GM12872 (cell line): ENCODE measurements at regions not wholly inside any gene's neighbourhood (a gene's known extent, or its start where the extent isn't known, plus 50 kb on each side); places are given as distances from the start of the nearest gene placed in this dataset.

Experiments used
- TF ChIP-seq, protein P1 (sequence below): IDR thresholded peaks from 3 replicates; pipeline ENCODE4 v1.5.1; 2011; ENCODE audit warnings: low read depth, mild to moderate bottlenecking, low read length, moderate library complexity; ENCODE audit not compliant: insufficient read depth

DNA sequence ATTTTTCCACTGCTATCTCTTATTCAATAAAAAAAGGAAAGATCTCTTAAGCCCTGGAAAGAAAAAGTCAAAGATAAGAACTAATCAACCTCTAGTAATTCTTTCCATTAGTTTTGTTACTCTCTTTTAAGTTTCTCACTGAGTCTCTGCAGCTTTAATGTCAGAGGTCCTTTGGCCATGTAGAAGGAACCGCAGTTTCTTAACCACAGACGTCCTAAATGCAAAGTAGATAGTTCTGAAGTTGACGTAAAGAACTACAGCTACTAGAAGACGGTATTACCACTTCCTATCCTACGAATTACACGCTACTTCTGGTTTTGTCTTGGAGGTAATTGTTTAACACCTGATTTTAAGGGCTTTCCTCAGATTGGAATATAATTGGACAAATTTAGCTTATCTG lies 325.9 kb downstream of the ANKRD50 start:
- TF ChIP-seq, protein P1, sequence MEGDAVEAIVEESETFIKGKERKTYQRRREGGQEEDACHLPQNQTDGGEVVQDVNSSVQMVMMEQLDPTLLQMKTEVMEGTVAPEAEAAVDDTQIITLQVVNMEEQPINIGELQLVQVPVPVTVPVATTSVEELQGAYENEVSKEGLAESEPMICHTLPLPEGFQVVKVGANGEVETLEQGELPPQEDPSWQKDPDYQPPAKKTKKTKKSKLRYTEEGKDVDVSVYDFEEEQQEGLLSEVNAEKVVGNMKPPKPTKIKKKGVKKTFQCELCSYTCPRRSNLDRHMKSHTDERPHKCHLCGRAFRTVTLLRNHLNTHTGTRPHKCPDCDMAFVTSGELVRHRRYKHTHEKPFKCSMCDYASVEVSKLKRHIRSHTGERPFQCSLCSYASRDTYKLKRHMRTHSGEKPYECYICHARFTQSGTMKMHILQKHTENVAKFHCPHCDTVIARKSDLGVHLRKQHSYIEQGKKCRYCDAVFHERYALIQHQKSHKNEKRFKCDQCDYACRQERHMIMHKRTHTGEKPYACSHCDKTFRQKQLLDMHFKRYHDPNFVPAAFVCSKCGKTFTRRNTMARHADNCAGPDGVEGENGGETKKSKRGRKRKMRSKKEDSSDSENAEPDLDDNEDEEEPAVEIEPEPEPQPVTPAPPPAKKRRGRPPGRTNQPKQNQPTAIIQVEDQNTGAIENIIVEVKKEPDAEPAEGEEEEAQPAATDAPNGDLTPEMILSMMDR, result no peak

DNA sequence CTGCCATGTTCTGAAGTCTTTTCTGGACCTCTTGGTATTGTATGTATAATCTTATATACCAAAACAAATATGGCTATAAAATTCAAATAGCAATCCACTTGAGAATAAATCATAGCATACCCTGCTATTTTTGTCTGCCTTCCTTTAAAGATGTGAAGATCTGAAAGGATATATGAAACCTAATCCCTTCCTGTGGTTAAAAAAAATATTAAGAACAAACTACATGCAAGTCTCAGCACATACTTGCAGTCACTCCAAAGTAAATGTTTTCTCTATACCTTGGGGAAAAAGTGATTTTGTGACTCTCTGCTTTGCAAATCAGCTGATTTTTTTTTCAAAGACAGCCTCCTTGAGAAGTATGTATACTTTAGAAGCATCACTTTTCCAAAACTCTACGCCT lies 322.9 kb downstream of the ANKRD50 start:
- TF ChIP-seq, protein P1, result no peak

DNA sequence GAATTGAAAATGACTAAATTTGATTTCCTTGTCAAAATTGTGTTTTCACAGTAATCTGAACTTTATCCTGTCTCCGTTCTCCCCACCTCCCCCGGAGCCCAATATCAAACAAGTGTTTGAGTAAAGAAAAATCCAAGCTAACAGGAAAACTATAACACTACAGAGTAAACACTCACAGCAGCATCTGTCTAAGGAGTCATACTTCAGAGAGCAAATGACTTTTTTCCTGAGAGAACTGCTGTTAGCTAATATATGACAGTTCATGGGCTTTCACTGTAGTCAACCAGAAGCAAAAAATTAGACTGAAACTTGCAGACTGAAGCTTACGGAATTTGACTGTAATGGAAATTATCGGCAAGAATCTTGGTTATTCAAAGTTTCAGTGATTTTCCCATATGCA lies 321.7 kb downstream of the ANKRD50 start:
- TF ChIP-seq, protein P1, result no peak

DNA sequence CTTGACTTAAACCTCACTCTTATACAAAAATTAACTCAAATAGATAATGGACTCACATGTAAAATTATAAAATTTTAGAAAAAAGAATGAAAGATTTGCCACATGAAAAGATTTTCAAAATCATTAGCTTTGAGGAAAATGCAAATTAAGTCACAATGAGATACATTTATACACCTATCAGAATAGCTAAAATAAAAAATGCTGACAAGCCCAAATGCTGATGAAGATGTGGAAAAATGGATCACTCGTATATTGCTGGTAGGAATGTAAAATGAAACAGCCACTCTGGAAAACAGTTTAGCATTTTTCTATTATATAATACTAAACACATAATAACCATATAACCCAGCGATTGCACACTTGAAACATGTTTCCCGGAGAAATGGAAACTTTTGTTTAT lies 316.2 kb downstream of the ANKRD50 start:
- TF ChIP-seq, protein P1, result no peak

DNA sequence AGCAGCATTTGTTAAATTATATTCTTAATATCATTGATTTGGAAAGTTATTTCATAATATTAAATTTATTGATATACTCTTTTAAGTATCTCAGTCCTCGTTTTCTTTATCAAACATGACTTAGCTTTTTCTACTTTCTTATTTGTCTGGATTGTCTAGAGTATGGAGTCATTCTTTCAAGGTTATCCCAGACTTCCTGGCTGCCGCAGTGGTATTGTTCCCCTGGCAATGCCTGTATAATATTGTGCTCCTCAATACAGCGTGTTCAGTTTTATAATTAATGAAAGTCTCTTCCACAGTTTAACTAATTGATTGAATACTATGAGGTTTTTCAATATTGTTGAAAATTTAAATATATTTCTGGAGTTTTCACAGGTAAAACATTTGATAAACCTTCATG lies 310.9 kb downstream of the ANKRD50 start:
- TF ChIP-seq, protein P1, result no peak

DNA sequence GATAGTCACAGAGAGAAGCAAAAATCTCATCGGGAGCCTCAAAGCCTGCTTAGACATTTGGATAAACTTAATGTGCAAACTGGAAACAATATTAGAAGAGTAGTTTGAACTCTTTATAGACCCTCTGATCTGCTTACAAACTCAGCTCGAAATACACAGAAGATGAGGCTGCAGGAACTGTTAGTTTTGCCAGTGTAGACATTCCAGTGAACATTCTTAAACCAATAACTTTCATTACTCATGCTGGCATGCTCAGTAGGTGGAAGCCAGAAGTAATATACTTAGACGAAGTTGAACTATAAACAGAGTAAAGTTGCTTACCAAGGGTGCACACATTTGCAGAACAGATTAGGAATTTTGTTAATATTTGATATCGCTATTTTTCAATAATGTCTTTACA lies 303.5 kb downstream of the ANKRD50 start:
- TF ChIP-seq, protein P1, result no peak

DNA sequence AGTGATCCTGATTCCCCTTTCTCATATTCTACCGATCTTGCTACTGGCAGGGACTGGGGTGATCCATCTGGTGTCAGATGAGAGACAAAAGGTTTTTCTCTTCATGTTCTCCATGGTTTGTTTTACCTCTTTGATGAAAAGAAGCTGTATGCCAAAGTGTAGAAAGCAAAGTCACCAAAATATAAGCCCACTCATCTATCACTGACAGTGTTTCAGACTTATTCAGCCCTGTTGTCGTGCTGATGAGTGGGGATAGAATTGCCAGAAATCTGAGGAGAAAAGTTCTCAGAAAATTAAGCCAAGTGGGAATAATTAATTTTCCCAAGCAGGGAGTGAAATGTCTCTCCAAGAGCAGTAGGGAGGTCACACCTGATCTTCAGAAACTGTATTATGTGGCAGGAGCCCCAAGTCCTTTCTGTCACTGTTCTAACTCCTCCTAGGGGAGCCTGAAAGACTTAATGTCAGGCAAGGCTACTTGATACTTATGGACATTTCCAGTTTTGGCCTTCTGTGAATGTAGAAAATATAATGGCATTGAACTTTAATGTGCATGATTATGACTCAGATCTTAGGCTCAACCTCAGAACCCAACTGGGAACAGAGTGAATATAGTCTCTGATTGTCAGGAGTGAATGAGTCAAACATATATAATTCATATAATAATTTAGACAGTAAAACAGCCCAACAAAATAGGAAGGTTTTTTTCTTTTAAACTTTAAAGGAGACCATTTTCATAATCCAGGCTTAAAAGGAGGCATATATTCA lies 298.1 kb downstream of the ANKRD50 start:
- TF ChIP-seq, protein P1, result no peak
